Endodermal cell (in vitro differentiated cells): ENCODE measurements at regions not wholly inside any gene's neighbourhood (a gene's known extent, or its start where the extent isn't known, plus 50 kb on each side); places are given as distances from the start of the nearest gene placed in this dataset.

Experiments
- DNase-seq: peaks from one replicate; pipeline ENCODE4 v3.0.0-alpha.2; 2017
- H3K27ac ChIP-seq: 2 replicates; pipeline ENCODE4 v1.5.1; 2013; ENCODE audit warnings: mild to moderate bottlenecking, low read depth, low read length, moderate library complexity
- H3K27me3 ChIP-seq: 2 replicates; pipeline ENCODE4 v1.6.1; 2013; ENCODE audit warnings: mild to moderate bottlenecking, low read length, moderate library complexity; ENCODE audit not compliant: insufficient read depth, control insufficient read depth, poor library complexity, severe bottlenecking
- H3K36me3 ChIP-seq: 2 replicates; pipeline ENCODE4 v1.7.0; 2013; ENCODE audit warnings: mild to moderate bottlenecking, low read length, moderate library complexity; ENCODE audit not compliant: control insufficient read depth, insufficient read depth
- H3K4me1 ChIP-seq: one replicate; pipeline ENCODE4 v1.7.0; 2013; ENCODE audit warnings: low read length; ENCODE audit not compliant: control insufficient read depth, insufficient read depth
- H3K4me3 ChIP-seq: 2 replicates; pipeline ENCODE4 v1.5.1; 2013; ENCODE audit warnings: mild to moderate bottlenecking, low read length, moderate library complexity
- H3K9ac ChIP-seq: 2 replicates; pipeline ENCODE4 v1.6.1; 2013; ENCODE audit warnings: mild to moderate bottlenecking, low read length, moderate library complexity; ENCODE audit not compliant: poor library complexity, severe bottlenecking; ENCODE audit errors: extremely low read depth
- H3K9me3 ChIP-seq: 2 replicates; pipeline ENCODE4 v1.6.1; 2013; ENCODE audit warnings: mild to moderate bottlenecking, low read length, moderate library complexity; ENCODE audit not compliant: control insufficient read depth
- H3K27ac Mint-ChIP-seq: 2 replicates; pipeline ENCODE4 v1.8.0; 2020; ENCODE audit warnings: mixed read lengths
- H3K27me3 Mint-ChIP-seq: 2 replicates; pipeline ENCODE4 v1.8.0; 2021; ENCODE audit warnings: mild to moderate bottlenecking, mixed read lengths; ENCODE audit not compliant: insufficient read depth
- H3K36me3 Mint-ChIP-seq: 2 replicates; pipeline ENCODE4 v1.8.0; 2020; ENCODE audit warnings: low read depth, mixed read lengths
- H3K4me1 Mint-ChIP-seq: 2 replicates; pipeline ENCODE4 v1.8.0; 2020; ENCODE audit warnings: mixed read lengths
- H3K4me3 Mint-ChIP-seq: 2 replicates; pipeline ENCODE4 v1.8.0; 2020; ENCODE audit warnings: mild to moderate bottlenecking, moderate library complexity, mixed read lengths
- H3K9me3 Mint-ChIP-seq: 2 replicates; pipeline ENCODE4 v1.8.0; 2020; ENCODE audit warnings: mild to moderate bottlenecking, mixed read lengths
- CTCF ChIP-seq: fragments of 200-600 bp; sonication (generic); conservative IDR thresholded peaks from 2 replicates; pipeline ENCODE4 v1.5.0; 2021; ENCODE audit warnings: antibody characterized with exemption, mild to moderate bottlenecking
- whole genome bisulfite sequencing, 2 experiments: methylation state at CpG; one replicate each; pipeline versions ENCODE4 v1.1.5 to v1.1.7; 2013; ENCODE audit warnings: missing lambda C conversion rate in 2 of 2, mixed read lengths in 1 of 2; ENCODE audit not compliant: insufficient coverage in 1 of 2, insufficient read length in 1 of 2; 5-methylcytosine and 5-hydroxymethylcytosine counted together

GRCh38 chr3:56989977-56990640 is 70.4 kb upstream of the SPATA12 start:
- H3K36me3 ChIP-seq: no peaks in the 10 kb centered on the region
- Mint-ChIP-seq H3K27ac (no peak overlapping the region), H3K36me3 (no peaks in the 10 kb centered on the region), H3K4me1 (peaks cover 17% of the 10 kb centered on the region), H3K9me3 (no peaks in the 10 kb centered on the region), H3K4me3 (no peak overlapping the region), H3K27me3 (peaks cover 6% of the 10 kb centered on the region)
- H3K27ac ChIP-seq: no peak overlapping the region
- H3K9ac ChIP-seq: no peak overlapping the region
- DNase-seq: no peak
- H3K4me3 ChIP-seq: no peak overlapping the region
- H3K27me3 ChIP-seq: no peaks in the 10 kb centered on the region
- no peaks in the 10 kb centered on the region for H3K9me3 ChIP-seq
- no peak for TF ChIP-seq CTCF
- peaks cover 4% of the 10 kb centered on the region for H3K4me1 ChIP-seq
- 87 to 88% methylated on average over 8 to 12 of the region's 12 CpGs for WGBS, 2 experiments

- DNase-seq: no peak
- 78% methylated on average over 8 to 11 of the region's 11 CpGs for WGBS, 2 experiments
- Mint-ChIP-seq H3K9me3 (no peaks in the 10 kb centered on the region), H3K4me3 (no peak overlapping the region), H3K36me3 (no peaks in the 10 kb centered on the region), H3K27ac (no peak overlapping the region), H3K4me1 (peaks cover 17% of the 10 kb centered on the region), H3K27me3 (peaks cover 6% of the 10 kb centered on the region)
- Histone ChIP-seq H3K4me3 (no peak overlapping the region), H3K4me1 (peaks cover 4% of the 10 kb centered on the region), H3K9me3 (no peaks in the 10 kb centered on the region), H3K36me3 (no peaks in the 10 kb centered on the region), H3K27me3 (no peaks in the 10 kb centered on the region), H3K9ac (no peak overlapping the region), H3K27ac (no peak overlapping the region)
- no peak for TF ChIP-seq CTCF
These were observed 71.1 kb upstream of the SPATA12 start for GRCh38 chr3:56989169-56989976.

- no peaks in the 10 kb centered on the region for H3K9me3 ChIP-seq
- H3K27ac Mint-ChIP-seq: no peak overlapping the region
- H3K4me3 ChIP-seq: no peak overlapping the region
- peak; percentile 89 for DNase-seq
- no peak overlapping the region for H3K27ac ChIP-seq
- H3K9ac ChIP-seq: no peak overlapping the region
- peak; percentile 94 for TF ChIP-seq CTCF
- peaks cover 4% of the 10 kb centered on the region for H3K4me1 ChIP-seq
- 26 to 31% methylated on average over 6 to 10 of the region's 10 CpGs for WGBS, 2 experiments
- H3K9me3 Mint-ChIP-seq: no peaks in the 10 kb centered on the region
- H3K27me3 Mint-ChIP-seq: peaks cover 6% of the 10 kb centered on the region
- no peaks in the 10 kb centered on the region for H3K36me3 ChIP-seq
- no peaks in the 10 kb centered on the region for H3K27me3 ChIP-seq
- H3K4me1 Mint-ChIP-seq: peaks cover 17% of the 10 kb centered on the region
- no peak overlapping the region for H3K4me3 Mint-ChIP-seq
- H3K36me3 Mint-ChIP-seq: no peaks in the 10 kb centered on the region
These were observed 71.9 kb upstream of the SPATA12 start for GRCh38 chr3:56988458-56989168.
